Prostate gland (tissue), 2 donors: ENCODE measurements at regions not wholly inside any gene's neighbourhood (a gene's known extent, or its start where the extent isn't known, plus 50 kb on each side); places are given as distances from the start of the nearest gene placed in this dataset.

ENCODE experiments used
- POLR2A ChIP-seq: fragments of 450-650 bp; IDR thresholded peaks from one replicate; pipeline ENCODE4 v1.6.1; 2016; ENCODE audit warnings: antibody characterized with exemption, mild to moderate bottlenecking
- POLR2AphosphoS5 ChIP-seq: sonication (generic); formaldehyde crosslinking; IDR thresholded peaks from one replicate; pipeline ENCODE4 v1.6.1; 2017; ENCODE audit warnings: antibody characterized with exemption
- TF ChIP-seq, protein P1 (sequence below), 4 experiments: fragments of 200-600 bp in 2 of 4; fragments of 450-650 bp in 2 of 4; sonication (generic) in 2 of 4; IDR thresholded peaks; 1 replicate in 3 of 4; 2 replicates in 1 of 4; pipeline ENCODE4 v1.5.1; 2016 to 2019; ENCODE audit warnings: antibody characterized with exemption in 4 of 4, mild to moderate bottlenecking in 2 of 4, moderate library complexity in 2 of 4

DNA sequence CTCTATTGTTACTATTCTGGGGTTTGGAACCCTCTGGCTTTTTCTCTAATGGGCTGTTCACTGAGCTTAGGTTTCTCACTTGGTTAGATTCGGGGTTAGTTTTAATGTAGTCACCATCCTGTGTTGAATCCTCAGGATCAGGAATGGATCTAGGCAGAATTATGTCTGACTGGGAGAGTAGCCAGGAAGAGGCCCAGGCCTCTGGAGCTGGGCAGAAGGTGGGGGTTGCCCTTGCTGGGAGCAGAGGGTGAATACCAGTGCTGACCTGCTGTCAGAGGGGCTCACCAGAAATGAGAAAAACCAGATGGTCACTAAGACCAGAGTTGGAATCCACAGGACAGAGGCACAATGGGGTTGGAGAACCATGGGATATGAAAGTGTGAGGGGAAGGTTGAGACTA is 126.6 kb upstream of the SLC4A4 start:
- TF ChIP-seq, protein P1, sequence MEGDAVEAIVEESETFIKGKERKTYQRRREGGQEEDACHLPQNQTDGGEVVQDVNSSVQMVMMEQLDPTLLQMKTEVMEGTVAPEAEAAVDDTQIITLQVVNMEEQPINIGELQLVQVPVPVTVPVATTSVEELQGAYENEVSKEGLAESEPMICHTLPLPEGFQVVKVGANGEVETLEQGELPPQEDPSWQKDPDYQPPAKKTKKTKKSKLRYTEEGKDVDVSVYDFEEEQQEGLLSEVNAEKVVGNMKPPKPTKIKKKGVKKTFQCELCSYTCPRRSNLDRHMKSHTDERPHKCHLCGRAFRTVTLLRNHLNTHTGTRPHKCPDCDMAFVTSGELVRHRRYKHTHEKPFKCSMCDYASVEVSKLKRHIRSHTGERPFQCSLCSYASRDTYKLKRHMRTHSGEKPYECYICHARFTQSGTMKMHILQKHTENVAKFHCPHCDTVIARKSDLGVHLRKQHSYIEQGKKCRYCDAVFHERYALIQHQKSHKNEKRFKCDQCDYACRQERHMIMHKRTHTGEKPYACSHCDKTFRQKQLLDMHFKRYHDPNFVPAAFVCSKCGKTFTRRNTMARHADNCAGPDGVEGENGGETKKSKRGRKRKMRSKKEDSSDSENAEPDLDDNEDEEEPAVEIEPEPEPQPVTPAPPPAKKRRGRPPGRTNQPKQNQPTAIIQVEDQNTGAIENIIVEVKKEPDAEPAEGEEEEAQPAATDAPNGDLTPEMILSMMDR (IDR thresholded peaks at IDR 0.05): no peak
- TF ChIP-seq POLR2A (no peak), POLR2AphosphoS5 (no peak)
